ENCODE measurements at regions not wholly inside any gene's neighbourhood (a gene's known extent, or its start where the extent isn't known, plus 50 kb on each side); places are given as distances from the start of the nearest gene placed in this dataset.

GRCh38 chr2:120470041-120470965 is 124.4 kb downstream of the INHBB start (continued):
- TF ChIP-seq, protein P1, sequence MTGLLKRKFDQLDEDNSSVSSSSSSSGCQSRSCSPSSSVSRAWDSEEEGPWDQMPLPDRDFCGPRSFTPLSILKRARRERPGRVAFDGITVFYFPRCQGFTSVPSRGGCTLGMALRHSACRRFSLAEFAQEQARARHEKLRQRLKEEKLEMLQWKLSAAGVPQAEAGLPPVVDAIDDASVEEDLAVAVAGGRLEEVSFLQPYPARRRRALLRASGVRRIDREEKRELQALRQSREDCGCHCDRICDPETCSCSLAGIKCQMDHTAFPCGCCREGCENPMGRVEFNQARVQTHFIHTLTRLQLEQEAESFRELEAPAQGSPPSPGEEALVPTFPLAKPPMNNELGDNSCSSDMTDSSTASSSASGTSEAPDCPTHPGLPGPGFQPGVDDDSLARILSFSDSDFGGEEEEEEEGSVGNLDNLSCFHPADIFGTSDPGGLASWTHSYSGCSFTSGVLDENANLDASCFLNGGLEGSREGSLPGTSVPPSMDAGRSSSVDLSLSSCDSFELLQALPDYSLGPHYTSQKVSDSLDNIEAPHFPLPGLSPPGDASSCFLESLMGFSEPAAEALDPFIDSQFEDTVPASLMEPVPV (CRISPR knock-in tag; IDR thresholded peaks at IDR 0.05) = 0 out of 2 replicates have a peak, but pooled peaks have one; percentile 73
- TF ChIP-seq ZNF431 (CRISPR knock-in tag; IDR thresholded peaks at IDR 0.05; ENCODE audit: borderline replicate concordance, low read depth) = peak; percentile 51; the same call in 1 of the 2 replicates
- peak; percentile 90 for TF ChIP-seq RCOR2 (CRISPR knock-in tag; IDR thresholded peaks at IDR 0.05)
- peak; percentile 89 for TF ChIP-seq ZNF547 (CRISPR knock-in tag; IDR thresholded peaks at IDR 0.05)
- TF ChIP-seq CBX5 (CRISPR knock-in tag; IDR thresholded peaks at IDR 0.05; ENCODE audit: borderline replicate concordance) = peak; percentile 92; the same call in 1 of the 2 replicates
- TF ChIP-seq ZNF260 (CRISPR knock-in tag; IDR thresholded peaks at IDR 0.05; ENCODE audit: borderline replicate concordance, low read depth) = no peak
- peak; percentile 97 for TF ChIP-seq CEBPG (CRISPR knock-in tag; IDR thresholded peaks at IDR 0.05)
- no peak; the same call in 1 of the 2 replicates for TF ChIP-seq JDP2 (CRISPR knock-in tag; IDR thresholded peaks at IDR 0.05; ENCODE audit: borderline replicate concordance)
- TF ChIP-seq, protein P2, sequence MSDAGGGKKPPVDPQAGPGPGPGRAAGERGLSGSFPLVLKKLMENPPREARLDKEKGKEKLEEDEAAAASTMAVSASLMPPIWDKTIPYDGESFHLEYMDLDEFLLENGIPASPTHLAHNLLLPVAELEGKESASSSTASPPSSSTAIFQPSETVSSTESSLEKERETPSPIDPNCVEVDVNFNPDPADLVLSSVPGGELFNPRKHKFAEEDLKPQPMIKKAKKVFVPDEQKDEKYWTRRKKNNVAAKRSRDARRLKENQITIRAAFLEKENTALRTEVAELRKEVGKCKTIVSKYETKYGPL (CRISPR knock-in tag; IDR thresholded peaks at IDR 0.05) = no peak
- TF ChIP-seq KAT8 (CRISPR knock-in tag; IDR thresholded peaks at IDR 0.05) = peak; percentile 77; the same call in 1 of the 2 replicates
- peak; percentile 92 for TF ChIP-seq MED1 (CRISPR knock-in tag; IDR thresholded peaks at IDR 0.05)
- TF ChIP-seq POGZ (CRISPR knock-in tag; IDR thresholded peaks at IDR 0.05) = peak; percentile 68; the same call in 1 of the 2 replicates
- TF ChIP-seq ZNF776 (CRISPR knock-in tag; IDR thresholded peaks at IDR 0.05) = no peak
- TF ChIP-seq ZNF580 (CRISPR knock-in tag; IDR thresholded peaks at IDR 0.05; ENCODE audit: borderline replicate concordance, low read depth) = peak; percentile 92; the same call in 1 of the 2 replicates
- peak; percentile 98 for TF ChIP-seq SALL1 (CRISPR knock-in tag; IDR thresholded peaks at IDR 0.05)
- peak; percentile 48; the same call in 1 of the 2 replicates for TF ChIP-seq SMAD3 (CRISPR knock-in tag; IDR thresholded peaks at IDR 0.05)
- TF ChIP-seq MYC (CRISPR knock-in tag; IDR thresholded peaks at IDR 0.05; ENCODE audit: borderline replicate concordance) = peak; percentile 83
- TF ChIP-seq NR3C1 (CRISPR knock-in tag; IDR thresholded peaks at IDR 0.05) = no peak
- peak; percentile 87 for TF ChIP-seq SP5 (CRISPR knock-in tag; IDR thresholded peaks at IDR 0.05; ENCODE audit: borderline replicate concordance, low read depth)
- TF ChIP-seq ZNF574 (CRISPR knock-in tag; IDR thresholded peaks at IDR 0.05) = peak; percentile 71
- peak; percentile 54; the same call in 1 of the 2 replicates for TF ChIP-seq ZNF629 (CRISPR knock-in tag; conservative IDR thresholded peaks at IDR 0.05)
- 0 out of 2 replicates have a peak, but pooled peaks have one; percentile 64 for TF ChIP-seq NFATC3 (CRISPR knock-in tag; IDR thresholded peaks at IDR 0.05)
- TF ChIP-seq ZNF567 (CRISPR knock-in tag; IDR thresholded peaks at IDR 0.05; ENCODE audit: borderline replicate concordance) = 0 out of 2 replicates have a peak, but pooled peaks have one; percentile 24
- peak; percentile 89 for TF ChIP-seq ZNF691 (CRISPR knock-in tag; IDR thresholded peaks at IDR 0.05; ENCODE audit: borderline replicate concordance, low read depth)
